MM.1S (cell line): ENCODE measurements at regions not wholly inside any gene's neighbourhood (a gene's known extent, or its start where the extent isn't known, plus 50 kb on each side); places are given as distances from the start of the nearest gene placed in this dataset.
"Not testable (repeated sequence)": the region's sequence is repeated elsewhere in the genome, so short reads cannot be mapped to it uniquely, and the experiment has no call there.

Source experiments
- DNase-seq: peaks from one replicate; pipeline ENCODE4 v3.0.0-alpha.2; 2015
- H2AFZ ChIP-seq: fragments of 300-600 bp; sonication (generic); 2 replicates; pipeline ENCODE4 v1.6.0; 2016; ENCODE audit warnings: antibody characterized with exemption, low read length
- H3F3A ChIP-seq: fragments of 300-600 bp; sonication (generic); 2 replicates; pipeline ENCODE4 v1.6.1; 2016; ENCODE audit warnings: mild to moderate bottlenecking, antibody characterized with exemption, low read length, moderate library complexity, mixed read lengths; ENCODE audit not compliant: insufficient read depth
- H3K27ac ChIP-seq: fragments of 300-600 bp; sonication (generic); 2 replicates; pipeline ENCODE4 v1.5.1; 2016; ENCODE audit warnings: mild to moderate bottlenecking, low read length
- H3K27me3 ChIP-seq: fragments of 300-600 bp; sonication (generic); replicated peaks from 2 replicates; pipeline ENCODE4 v1.6.0; 2016; ENCODE audit warnings: low read length; ENCODE audit not compliant: insufficient read depth
- H3K36me3 ChIP-seq: fragments of 300-600 bp; sonication (generic); replicated peaks from 2 replicates; pipeline ENCODE4 v1.6.1; 2016; ENCODE audit warnings: mild to moderate bottlenecking, low read length, mixed read lengths; ENCODE audit not compliant: insufficient read depth
- H3K4me1 ChIP-seq: fragments of 300-600 bp; sonication (generic); 2 replicates; pipeline ENCODE4 v1.6.1; 2016; ENCODE audit warnings: low read length, mixed read lengths
- H3K4me2 ChIP-seq: fragments of 300-600 bp; sonication (generic); 2 replicates; pipeline ENCODE4 v1.6.0; 2016; ENCODE audit warnings: low read depth, low read length
- H3K4me3 ChIP-seq: fragments of 300-600 bp; sonication (generic); 2 replicates; pipeline ENCODE4 v1.5.1; 2016; ENCODE audit warnings: low read length, mixed read lengths
- H3K79me2 ChIP-seq: fragments of 300-600 bp; sonication (generic); 2 replicates; pipeline ENCODE4 v1.6.1; 2016; ENCODE audit warnings: mixed run types, low read length, mixed read lengths
- H3K9ac ChIP-seq: fragments of 300-600 bp; sonication (generic); 2 replicates; pipeline ENCODE4 v1.6.1; 2016; ENCODE audit warnings: low read length, mixed read lengths
- H3K9me2 ChIP-seq: fragments of 300-600 bp; sonication (generic); replicated peaks from 2 replicates; pipeline ENCODE4 v1.6.1; 2016; ENCODE audit warnings: mild to moderate bottlenecking, low read length, mixed read lengths; ENCODE audit not compliant: insufficient read depth
- H3K9me3 ChIP-seq: fragments of 300-600 bp; sonication (generic); replicated peaks from 2 replicates; pipeline ENCODE4 v1.6.1; 2016; ENCODE audit warnings: mild to moderate bottlenecking, low read length, mixed read lengths; ENCODE audit not compliant: insufficient read depth
- H4K20me1 ChIP-seq: fragments of 300-600 bp; sonication (generic); 2 replicates; pipeline ENCODE4 v1.6.1; 2016; ENCODE audit warnings: mild to moderate bottlenecking, low read length, moderate library complexity, mixed read lengths; ENCODE audit not compliant: insufficient read depth
- EZH2 ChIP-seq: fragments of 300-600 bp; sonication (generic); optimal IDR thresholded peaks from 2 replicates; pipeline ENCODE3; 2017; ENCODE audit warnings: low read depth, mild to moderate bottlenecking, antibody characterized with exemption, low read length, mixed read lengths
- EZH2phosphoT487 ChIP-seq: fragments of 300-600 bp; sonication (generic); IDR thresholded peaks from 2 replicates; pipeline ENCODE4 v1.6.1; 2018; ENCODE audit warnings: antibody characterized with exemption, low read length
- TF ChIP-seq, protein P1 (sequence below): fragments of 300-600 bp; sonication (generic); IDR thresholded peaks from 2 replicates; pipeline ENCODE4 v1.5.1; 2016; ENCODE audit warnings: antibody characterized with exemption, low read length, mixed read lengths

DNA sequence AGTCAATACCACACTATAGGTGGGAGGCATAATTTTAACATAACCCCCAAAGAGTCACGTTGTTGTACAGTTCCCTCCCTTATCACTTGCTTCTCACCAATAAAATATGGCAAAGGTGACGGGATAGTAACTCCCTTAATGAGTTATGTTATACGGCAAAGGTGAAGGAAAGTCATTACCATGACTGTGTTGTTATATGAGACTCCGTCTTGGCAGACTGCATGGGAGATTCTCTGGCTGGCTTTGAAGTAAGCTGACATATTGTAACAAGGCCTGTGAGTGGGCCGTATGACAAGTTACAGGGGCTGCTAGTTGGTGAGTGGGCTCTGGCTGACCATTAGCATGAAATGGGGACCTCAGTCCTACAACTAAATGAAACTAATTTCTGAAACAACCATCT lies 366.4 kb upstream of the FTMT start:
- Histone ChIP-seq H3K9me3 (no peaks in the 10 kb centered on the region), H2AFZ (no peak overlapping the region), H3K9ac (no peak overlapping the region), H3K4me2 (no peak overlapping the region), H3K36me3 (no peaks in the 10 kb centered on the region), H3K9me2 (no peaks in the 10 kb centered on the region), H3F3A (no peaks in the 10 kb centered on the region), H3K27ac (no peak overlapping the region), H3K4me3 (no peak overlapping the region), H4K20me1 (no peaks in the 10 kb centered on the region), H3K4me1 (no peaks in the 10 kb centered on the region), H3K79me2 (no peaks in the 10 kb centered on the region), H3K27me3 (no peaks in the 10 kb centered on the region)
- TF ChIP-seq EZH2 (no peak), EZH2phosphoT487 (no peak)
- TF ChIP-seq, protein P1, sequence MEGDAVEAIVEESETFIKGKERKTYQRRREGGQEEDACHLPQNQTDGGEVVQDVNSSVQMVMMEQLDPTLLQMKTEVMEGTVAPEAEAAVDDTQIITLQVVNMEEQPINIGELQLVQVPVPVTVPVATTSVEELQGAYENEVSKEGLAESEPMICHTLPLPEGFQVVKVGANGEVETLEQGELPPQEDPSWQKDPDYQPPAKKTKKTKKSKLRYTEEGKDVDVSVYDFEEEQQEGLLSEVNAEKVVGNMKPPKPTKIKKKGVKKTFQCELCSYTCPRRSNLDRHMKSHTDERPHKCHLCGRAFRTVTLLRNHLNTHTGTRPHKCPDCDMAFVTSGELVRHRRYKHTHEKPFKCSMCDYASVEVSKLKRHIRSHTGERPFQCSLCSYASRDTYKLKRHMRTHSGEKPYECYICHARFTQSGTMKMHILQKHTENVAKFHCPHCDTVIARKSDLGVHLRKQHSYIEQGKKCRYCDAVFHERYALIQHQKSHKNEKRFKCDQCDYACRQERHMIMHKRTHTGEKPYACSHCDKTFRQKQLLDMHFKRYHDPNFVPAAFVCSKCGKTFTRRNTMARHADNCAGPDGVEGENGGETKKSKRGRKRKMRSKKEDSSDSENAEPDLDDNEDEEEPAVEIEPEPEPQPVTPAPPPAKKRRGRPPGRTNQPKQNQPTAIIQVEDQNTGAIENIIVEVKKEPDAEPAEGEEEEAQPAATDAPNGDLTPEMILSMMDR: no peak
- DNase-seq: no peak

DNA sequence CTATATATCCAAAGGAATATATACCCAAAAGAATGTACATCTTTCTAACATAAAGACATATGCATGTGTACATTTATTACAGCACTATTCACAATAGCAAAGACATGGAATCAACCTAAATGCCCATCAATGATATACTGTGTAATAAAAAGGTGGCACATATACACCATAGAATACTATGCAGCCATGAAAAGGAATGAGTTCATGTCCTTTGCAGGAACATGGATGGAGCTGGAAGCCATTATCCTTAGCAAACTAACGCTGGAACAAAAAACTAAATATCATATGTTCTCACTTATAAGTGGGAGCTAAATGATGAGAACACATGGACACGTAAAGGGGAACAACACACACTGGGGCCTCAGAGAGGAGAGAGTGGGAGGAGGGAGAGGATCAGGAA lies 365.7 kb upstream of the FTMT start:
- not testable (repeated sequence) for H2AFZ ChIP-seq, H3K9me3 ChIP-seq, H3K9ac ChIP-seq, H3K79me2 ChIP-seq, H3F3A ChIP-seq, H3K27ac ChIP-seq, DNase-seq, H3K4me3 ChIP-seq, H3K27me3 ChIP-seq, H3K4me2 ChIP-seq, H3K36me3 ChIP-seq, H3K4me1 ChIP-seq, H3K9me2 ChIP-seq, H4K20me1 ChIP-seq

DNA sequence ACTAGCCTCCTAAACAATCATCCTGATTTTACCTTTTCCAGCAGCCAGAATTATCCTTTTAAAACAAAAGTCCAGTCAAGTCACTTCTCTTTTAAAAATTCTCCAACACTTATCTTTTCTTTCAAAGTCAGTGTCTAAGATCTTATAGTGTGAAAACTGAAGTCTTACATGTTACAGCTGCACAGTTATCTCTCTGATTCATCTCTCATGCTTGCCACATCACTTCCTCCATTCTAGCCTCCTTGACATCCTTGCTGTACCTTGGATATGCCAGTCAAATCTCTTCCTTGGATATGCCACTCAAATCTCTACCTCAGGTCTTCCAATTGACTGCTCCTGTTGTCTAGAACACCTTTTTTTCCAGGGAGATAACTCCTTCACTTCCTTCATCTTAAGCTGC lies 361.7 kb upstream of the FTMT start:
- H3K27me3 ChIP-seq: no peaks in the 10 kb centered on the region

DNA sequence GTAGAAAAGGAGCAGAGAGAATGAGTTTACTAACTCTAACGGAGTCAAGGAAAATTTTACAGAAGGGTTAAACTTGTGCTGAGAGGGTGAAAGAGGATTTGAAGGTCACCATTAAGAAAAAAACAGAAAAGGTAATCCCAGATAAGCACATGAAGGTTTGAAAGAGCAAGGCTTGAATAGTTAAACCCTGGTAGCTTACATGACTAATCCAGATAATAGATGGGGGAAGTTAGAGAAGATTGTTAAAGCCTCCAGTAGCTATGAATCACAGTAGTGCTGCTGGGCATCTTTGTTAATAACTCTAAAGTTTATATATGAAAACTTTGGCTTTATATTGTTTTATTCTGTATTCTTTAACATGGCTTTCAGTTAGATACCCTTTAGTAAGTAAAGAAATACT lies 354.5 kb upstream of the FTMT start:
- TF ChIP-seq EZH2: no peak
- TF ChIP-seq EZH2phosphoT487: no peak
- TF ChIP-seq, protein P1: no peak
- Histone ChIP-seq H3K4me2 (no peak overlapping the region), H3K9me2 (no peaks in the 10 kb centered on the region), H3K79me2 (no peaks in the 10 kb centered on the region), H4K20me1 (no peaks in the 10 kb centered on the region), H3K4me3 (no peak overlapping the region), H3K9ac (no peak overlapping the region), H3F3A (no peaks in the 10 kb centered on the region), H2AFZ (no peak overlapping the region), H3K27ac (no peak overlapping the region), H3K36me3 (no peaks in the 10 kb centered on the region), H3K4me1 (no peaks in the 10 kb centered on the region), H3K9me3 (no peaks in the 10 kb centered on the region), H3K27me3 (no peaks in the 10 kb centered on the region)
- DNase-seq: no peak

More for the DNA sequence above, 361.7 kb upstream of the FTMT start:
- no peak overlapping the region for H3K4me3 ChIP-seq
- H3K36me3 ChIP-seq: no peaks in the 10 kb centered on the region
- no peaks in the 10 kb centered on the region for H3K9me2 ChIP-seq
- H2AFZ ChIP-seq: no peak overlapping the region
- no peak overlapping the region for H3K4me2 ChIP-seq
- H3K27ac ChIP-seq: no peak overlapping the region
- TF ChIP-seq, protein P1: no peak
- no peak for TF ChIP-seq EZH2
- TF ChIP-seq EZH2phosphoT487: no peak
- no peaks in the 10 kb centered on the region for H4K20me1 ChIP-seq
- no peaks in the 10 kb centered on the region for H3K4me1 ChIP-seq
- no peaks in the 10 kb centered on the region for H3K9me3 ChIP-seq
- H3K9ac ChIP-seq: no peak overlapping the region
- DNase-seq: no peak
- no peaks in the 10 kb centered on the region for H3F3A ChIP-seq
- no peaks in the 10 kb centered on the region for H3K79me2 ChIP-seq
